WI38 (cell line): ENCODE measurements at regions not wholly inside any gene's neighbourhood (a gene's known extent, or its start where the extent isn't known, plus 50 kb on each side); places are given as distances from the start of the nearest gene placed in this dataset.
"Not testable (repeated sequence)": the region's sequence is repeated elsewhere in the genome, so short reads cannot be mapped to it uniquely, and the experiment has no call there.

Experiments
- H3K4me3 ChIP-seq: 2 replicates; pipeline ENCODE4 v1.5.1; 2011; ENCODE audit warnings: low read depth, mild to moderate bottlenecking, control low read depth, low read length
- CTCF ChIP-seq: IDR thresholded peaks from 2 replicates; pipeline ENCODE4 v1.5.1; 2012; ENCODE audit warnings: low read depth, mild to moderate bottlenecking, control low read depth, low read length

DNA sequence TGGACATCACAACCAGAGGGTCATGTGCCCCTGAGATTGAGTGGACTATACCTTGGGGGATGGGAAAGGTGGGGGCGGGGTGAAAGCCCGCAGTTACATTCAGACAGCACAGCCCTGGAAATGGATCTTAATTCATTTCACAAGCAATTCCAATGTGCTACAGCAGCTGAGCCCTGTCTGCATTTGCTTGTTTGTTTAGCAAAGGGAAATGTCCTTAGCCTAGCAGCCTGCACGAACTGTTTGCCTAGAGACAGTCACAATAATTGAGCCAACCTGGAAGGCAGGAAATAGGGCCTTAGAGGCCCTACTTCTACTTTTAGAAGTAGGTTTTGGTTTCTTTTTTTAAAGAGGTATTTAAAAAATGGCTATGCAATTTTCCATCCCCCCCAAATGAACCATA, 177.3 kb upstream of the KL start:
- no peak overlapping the region for H3K4me3 ChIP-seq
- TF ChIP-seq CTCF, result no peak

DNA sequence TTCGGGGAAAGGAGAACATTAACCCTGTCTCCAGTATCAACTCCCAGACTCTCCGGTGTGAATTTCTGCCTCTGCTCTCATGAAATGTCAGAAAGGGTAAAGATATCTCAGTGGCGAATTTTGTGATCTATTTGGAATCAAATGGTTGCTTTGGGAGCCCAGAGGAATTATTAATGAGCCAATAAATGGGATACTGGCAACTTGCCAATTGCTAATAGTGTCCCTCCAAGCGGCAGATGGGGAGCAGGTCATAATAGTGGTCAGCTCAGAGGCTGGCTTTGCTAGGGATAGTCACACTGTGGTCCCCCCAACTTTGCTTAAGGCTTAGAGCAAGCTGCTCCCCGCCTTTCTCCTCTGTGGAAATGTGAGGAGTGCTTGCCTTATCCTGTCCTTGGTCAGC, 176.1 kb upstream of the KL start:
- TF ChIP-seq CTCF, result no peak
- H3K4me3 ChIP-seq, result no peak overlapping the region

GRCh38 chr13:32840989-32841713, 175.1 kb upstream of the KL start:
- TF ChIP-seq CTCF, result no peak
- no peak overlapping the region for H3K4me3 ChIP-seq

DNA sequence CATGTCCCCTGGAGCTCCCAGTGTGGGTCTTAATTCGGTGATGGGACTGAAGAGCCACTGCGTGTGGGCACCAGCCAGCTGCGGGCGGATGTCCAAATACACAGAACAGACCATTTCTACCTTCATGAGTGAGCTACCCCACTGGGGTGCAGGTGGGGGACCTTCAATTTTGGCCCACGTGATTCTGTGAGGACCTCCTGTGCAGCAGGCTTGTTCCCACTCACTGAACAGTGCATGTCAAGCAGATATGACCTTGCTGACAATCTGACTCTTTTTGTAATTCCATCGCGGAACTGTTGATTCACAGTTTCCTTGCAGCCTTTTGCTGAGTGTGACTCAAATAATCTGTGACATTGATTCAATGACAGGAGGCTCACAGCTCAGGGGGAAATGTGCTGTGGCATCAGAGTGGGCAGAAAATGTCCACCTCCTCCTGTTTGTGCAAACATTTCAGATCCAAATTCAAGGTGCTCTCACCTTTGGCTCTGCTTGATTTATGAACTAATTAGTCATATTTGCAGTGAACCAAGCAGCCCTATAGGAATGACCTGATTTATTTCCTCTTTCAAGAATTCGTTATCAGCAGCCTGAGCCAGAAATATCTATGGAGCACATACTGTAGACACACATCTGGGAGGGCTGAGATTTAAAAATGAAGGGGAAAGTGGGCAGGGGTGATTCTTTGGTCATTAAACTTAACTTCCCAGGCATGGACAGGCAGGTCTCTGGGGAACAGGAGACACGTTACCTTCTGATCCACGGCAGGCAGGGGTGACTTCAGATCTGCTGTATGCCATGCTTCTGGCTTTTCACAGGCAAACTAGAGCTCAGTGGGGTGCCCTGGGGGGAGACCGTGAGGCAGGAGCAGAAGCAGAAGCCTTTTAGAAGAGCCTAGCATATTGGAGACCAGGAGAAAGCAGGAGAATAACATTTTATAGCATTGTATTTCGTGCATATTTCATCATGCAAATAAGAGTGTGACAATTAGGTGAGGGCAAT, 170.0 kb upstream of the KL start:
- no peak overlapping the region for H3K4me3 ChIP-seq
- no peak for TF ChIP-seq CTCF

- not testable (repeated sequence) for H3K4me3 ChIP-seq
These were observed 168.2 kb upstream of the KL start for GRCh38 chr13:32847976-32848375.

GRCh38 chr13:32849369-32849768, 166.9 kb upstream of the KL start:
- H3K4me3 ChIP-seq, result no peak overlapping the region
- no peak for TF ChIP-seq CTCF

DNA sequence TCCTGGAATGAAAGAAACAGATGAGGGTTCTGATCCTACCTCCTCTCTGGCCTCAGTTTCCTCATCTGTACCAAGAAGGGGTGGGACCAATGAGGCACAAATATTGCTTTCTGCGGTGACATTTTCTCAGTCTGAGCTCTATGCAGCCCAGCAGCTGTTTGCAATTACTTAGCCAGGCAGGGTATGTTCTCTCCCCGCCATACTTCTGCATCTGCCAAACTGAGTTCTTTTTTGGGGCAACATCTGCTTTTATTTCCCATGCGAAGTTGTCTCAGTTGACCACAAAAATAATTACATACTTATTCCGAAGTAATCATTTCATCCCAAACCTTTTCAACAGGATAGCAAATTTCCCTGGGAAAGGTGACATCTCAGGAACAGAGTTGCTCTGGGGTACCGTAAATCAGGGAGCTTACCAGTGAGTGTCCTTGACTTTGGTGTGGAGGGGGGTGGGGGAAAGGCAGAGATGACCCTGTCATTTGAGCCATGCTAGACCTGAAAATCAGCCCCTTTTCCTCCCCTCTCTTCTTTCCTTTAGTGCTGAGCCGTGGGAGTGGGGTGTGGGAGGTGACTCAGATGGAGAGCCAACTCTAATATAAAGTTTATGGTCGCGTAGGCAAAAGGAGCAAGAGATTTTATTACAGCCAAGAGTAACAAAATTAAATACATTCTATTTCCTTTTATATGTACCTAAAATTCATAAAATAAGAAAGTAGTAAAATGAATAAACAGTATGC, 165.7 kb upstream of the KL start:
- no peak for TF ChIP-seq CTCF
- H3K4me3 ChIP-seq, result no peak overlapping the region
